ENCODE measurements at regions not wholly inside any gene's neighbourhood (a gene's known extent, or its start where the extent isn't known, plus 50 kb on each side); places are given as distances from the start of the nearest gene placed in this dataset.
"Not testable (repeated sequence)": the region's sequence is repeated elsewhere in the genome, so short reads cannot be mapped to it uniquely, and the experiment has no call there.

GRCh38 chr13:81171065-81171647 lies 830.2 kb upstream of the SPRY2 start:
- DNase-seq (ENCODE audit: low read depth, low spot score) = peak; percentile 5

DNA sequence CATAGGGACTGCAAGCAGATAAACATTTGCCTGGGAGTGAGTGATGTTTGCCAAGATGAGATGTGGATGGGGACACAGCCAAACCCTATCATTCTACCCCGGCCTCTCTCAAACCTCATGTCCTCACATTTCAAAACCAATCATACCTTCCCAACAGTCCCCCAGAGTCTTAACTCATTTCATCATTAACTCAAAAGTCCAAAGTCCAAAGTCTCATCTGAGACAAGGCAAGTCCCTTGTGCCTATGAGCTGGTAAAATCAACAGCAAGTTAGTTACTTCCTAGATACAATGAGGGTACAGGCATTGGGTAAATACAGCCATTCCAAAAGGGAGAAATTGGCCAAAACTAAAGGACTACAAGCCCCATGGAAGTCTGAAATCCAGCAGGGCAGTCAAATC lies 822.9 kb upstream of the SPRY2 start:
- DNase-seq (ENCODE audit: low read depth, low spot score) = not testable (repeated sequence)

GRCh38 chr13:81153478-81153877 lies 812.6 kb upstream of the SPRY2 start:
- no peak for DNase-seq (ENCODE audit: low read depth, low spot score)

GRCh38 chr13:81148822-81149221 lies 807.9 kb upstream of the SPRY2 start:
- no peak for DNase-seq (ENCODE audit: low read depth, low spot score)

- DNase-seq (ENCODE audit: low read depth, low spot score) = not testable (repeated sequence)
Measured at GRCh38 chr13:81146576-81146975, 805.6 kb upstream of the SPRY2 start.

GRCh38 chr13:81142306-81142999 lies 801.5 kb upstream of the SPRY2 start:
- no peak for DNase-seq (ENCODE audit: low read depth, low spot score)

GRCh38 chr13:81140675-81141074 lies 799.7 kb upstream of the SPRY2 start:
- no peak for DNase-seq (ENCODE audit: low read depth, low spot score)

DNA sequence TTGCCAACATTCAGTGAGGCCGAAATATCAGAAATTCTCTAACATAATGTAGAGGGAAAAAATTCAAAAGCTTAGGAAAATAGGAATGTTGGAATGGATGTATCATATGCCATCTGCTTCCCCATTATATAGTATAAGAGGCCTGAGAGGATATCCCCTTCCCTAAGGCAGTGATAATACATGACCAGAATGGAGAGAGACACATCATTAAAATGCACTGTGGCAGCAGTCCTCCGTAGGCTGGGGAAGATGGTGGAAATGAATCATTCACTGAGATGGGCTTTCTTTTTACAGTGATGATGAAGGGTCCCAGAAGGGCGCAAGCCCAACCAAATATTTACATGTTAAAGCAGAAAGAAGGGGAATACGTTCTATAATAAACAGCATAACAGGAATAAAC lies 799.1 kb upstream of the SPRY2 start:
- DNase-seq (ENCODE audit: low read depth, low spot score) = no peak

GRCh38 chr13:81138353-81138980 lies 797.5 kb upstream of the SPRY2 start:
- no peak for DNase-seq (ENCODE audit: low read depth, low spot score)

- DNase-seq (ENCODE audit: low read depth, low spot score) = no peak
Measured at GRCh38 chr13:81133066-81133465, 792.1 kb upstream of the SPRY2 start.

DNA sequence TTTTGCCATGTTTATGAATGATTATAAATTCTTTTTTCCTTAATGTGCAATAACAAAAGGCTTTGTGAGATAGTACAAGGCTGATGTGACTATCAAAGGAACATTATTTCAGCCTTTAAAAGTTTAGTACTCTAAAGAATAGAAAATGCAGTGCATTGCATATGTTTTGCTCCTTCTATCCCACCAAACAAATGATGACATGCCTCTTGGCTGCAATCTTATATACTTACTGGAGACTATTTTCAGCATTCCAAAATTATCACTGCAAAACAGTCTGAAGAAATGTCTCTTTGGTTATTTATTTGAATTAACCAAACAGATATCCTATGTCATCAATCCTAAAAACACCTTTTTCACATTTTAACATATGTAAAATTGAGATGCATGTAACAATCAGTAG lies 776.5 kb upstream of the SPRY2 start:
- DNase-seq (ENCODE audit: low read depth, low spot score) = no peak

DNA sequence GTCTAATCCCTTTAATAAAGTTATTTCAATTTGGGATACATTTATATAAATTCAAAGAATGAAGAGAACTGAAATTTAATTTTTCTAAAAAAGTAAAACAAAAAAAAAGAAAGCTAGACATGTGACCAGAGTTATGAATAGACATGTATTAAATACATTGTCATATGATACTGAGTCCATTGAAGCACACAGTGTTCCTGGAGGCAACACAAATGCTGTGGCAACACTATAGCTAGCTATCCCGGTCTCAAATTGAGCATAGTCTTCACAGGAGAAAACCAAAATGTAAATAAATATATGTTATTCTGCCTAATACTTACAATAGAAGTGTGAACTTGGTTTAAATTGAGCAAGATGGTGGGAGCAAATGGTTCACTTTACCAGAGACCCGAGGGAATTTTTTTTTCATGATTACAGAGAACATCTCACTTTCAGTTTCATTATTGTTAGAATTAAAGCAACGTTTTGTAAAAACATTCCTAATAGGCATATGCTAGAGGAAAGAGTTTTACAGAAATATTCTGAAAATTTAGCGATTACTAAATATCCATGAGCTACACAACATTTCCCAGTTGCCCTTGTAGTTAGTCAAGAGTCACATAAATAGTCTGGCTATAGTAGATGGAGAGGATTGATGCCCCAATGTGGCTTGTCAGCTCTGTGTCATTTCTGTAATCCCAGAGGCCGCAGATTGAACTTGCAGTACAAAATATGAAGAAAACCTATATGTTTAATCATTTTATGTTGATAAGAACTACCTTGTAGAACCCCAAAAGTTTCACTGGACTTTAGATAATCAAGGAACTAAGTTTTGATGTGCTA lies 775.7 kb upstream of the SPRY2 start:
- DNase-seq (ENCODE audit: low read depth, low spot score) = no peak

GRCh38 chr13:81109026-81109425 lies 768.1 kb upstream of the SPRY2 start:
- no peak for DNase-seq (ENCODE audit: low read depth, low spot score)

DNA sequence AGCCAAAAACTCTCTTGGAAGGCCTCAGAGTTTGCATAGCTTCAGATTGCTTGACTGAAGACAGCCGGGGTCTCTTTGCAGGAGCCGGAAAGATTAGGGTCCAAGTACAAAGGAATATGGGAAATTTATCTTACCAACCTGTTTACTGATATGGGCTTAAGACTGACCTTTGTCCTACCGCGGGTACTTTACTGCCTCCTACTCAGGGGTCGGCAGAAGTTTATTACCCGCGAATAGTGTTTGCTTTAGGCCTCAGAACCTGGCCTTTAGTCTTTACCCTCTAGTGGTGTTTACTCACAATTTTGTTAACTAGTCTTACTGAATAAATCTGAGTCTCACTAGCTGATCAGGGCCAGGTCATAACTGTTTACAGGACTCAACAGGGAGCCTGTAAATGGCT lies 765.4 kb upstream of the SPRY2 start:
- DNase-seq (ENCODE audit: low read depth, low spot score) = no peak

- DNase-seq (ENCODE audit: low read depth, low spot score) = no peak
Measured at GRCh38 chr13:81104035-81104715, 763.2 kb upstream of the SPRY2 start.

DNA sequence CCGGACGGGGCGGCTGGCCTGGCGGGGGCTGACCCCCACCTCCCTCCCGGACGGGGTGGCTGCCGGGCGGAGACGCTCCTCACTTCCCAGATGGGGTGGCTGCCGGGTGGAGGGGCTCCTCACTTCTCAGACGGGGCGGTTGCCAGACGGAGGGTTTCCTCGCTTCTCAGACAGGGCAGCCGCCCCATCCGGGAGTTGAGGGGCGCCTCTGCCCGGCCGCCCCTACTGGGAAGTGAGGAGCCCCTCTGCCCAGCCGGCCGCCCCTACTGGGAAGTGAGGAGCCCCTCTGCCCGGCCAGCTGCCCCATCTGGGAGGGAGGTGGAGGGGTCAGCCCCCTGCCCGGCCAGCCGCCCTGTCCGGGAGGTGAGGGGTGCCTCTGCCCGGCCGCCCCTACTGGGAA lies 761.1 kb upstream of the SPRY2 start:
- DNase-seq (ENCODE audit: low read depth, low spot score) = not testable (repeated sequence)

DNA sequence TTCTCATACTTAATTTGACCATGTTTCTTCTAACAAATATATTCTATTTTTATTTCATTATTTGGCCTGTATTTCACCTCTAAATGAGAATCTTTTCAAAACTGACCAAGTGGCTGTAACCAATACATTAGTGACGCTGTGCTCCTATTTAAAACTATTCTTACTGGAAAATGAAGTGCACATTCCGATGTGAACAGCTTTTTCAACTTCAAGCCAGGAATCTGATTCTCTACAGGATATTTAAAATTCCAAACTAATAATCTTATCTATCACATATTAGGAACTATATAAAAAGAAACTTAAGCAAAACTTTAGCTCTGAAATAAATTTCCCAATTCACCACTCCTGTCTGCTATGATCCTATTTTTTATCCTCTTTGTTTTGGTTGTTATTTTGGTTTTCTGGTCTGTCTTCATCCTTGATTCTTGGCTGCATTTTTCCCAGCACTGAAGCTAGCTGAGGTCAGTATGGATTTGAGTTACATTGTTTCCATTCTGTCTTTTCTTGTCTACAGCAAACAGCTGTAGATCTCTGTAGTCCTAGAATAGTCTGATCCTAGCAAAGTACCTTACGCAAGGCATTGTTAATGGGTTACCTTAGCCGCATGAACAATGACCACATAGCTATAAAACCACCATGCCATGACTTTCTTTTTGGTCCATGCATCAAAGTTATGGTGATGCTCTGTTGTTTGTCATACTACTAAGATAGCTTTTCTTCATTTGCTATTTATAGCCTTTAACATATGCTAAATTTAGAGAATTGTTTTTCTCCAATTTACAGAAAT lies 748.6 kb upstream of the SPRY2 start:
- DNase-seq (ENCODE audit: low read depth, low spot score) = no peak

GRCh38 chr13:81080911-81081454 lies 740.1 kb upstream of the SPRY2 start:
- no peak for DNase-seq (ENCODE audit: low read depth, low spot score)

GRCh38 chr13:81078048-81078447 lies 737.1 kb upstream of the SPRY2 start:
- DNase-seq (ENCODE audit: low read depth, low spot score) = no peak

GRCh38 chr13:81069822-81070221 lies 728.9 kb upstream of the SPRY2 start:
- DNase-seq (ENCODE audit: low read depth, low spot score) = not testable (repeated sequence)

DNA sequence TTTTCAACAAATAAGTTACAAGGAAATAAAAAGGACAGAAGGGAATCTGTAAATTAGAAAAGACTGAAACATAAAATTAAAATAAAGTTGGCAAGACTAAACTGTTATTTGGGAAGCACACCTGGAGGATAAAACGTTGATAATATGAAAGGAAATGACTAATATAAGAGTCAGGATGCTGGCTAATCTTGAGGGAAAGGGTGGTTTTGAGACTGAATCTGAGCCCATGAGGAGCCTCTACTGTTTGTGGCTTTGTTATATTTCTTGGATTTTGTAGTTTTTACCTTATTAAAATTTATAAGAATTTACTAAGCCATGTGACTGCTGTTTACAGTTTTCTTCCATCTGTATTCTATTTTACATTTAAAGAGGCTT lies 718.0 kb upstream of the SPRY2 start:
- no peak for DNase-seq (ENCODE audit: low read depth, low spot score)
